ENCODE measurements at regions not wholly inside any gene's neighbourhood (a gene's known extent, or its start where the extent isn't known, plus 50 kb on each side); places are given as distances from the start of the nearest gene placed in this dataset.

DNA sequence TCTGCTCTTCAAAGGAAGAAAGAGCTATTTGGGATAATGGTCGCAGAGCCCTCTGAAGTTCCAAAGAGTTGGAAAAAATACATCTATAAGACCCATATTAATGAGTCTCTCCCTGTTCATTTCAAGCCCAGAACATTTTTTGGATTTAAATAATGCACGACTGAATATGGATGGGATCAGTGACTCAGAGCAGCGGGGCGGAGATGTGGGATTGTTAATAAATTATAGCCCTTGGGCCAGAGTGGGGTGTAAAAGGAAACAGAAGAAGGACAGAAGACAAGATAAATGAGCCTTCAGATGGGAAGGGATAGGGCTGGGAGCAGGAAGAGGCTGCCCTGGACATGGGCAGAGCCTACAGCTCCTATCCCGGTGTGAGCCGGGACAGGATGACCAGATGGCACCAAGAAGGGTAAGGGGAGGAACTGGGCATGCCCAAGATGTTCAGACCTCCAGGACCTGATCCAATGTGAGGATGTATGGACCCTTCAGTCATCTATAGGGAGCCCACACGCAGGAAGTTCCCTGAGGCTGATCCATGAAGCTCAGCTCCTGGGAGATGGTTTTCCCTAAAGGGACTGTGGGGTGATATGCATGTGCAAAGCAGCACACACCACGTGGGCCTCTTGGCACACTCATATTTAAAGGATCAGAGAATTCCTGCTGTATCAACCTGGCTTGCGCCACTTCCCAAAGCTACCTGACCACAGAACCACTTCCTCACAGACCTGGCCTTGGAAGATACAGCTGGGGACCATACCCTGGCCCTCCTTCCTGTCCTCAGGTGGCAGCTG is 96.1 kb upstream of the PLXNA4 start:
- DNase-seq (ENCODE audit: low spot score): no peak

DNA sequence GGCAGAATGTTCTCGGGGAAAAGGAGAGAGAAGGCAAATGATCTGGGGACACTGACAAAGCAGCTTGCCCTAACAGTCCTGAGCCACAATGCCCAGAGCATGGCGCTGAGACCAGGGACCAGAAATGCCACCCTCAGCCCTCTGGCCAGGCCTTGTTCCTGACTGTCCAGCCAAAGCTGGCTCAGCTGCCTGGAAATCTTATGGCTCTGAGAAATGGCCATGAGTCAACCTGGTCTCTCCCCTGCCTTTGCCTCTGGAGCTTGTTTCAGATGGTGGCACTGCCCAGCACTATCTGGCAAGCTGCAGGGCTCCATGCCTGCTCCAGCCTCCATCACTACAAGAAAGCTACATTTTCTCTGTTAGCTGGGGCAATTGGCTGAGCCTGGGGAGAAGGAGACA is 90.5 kb upstream of the PLXNA4 start:
- DNase-seq (ENCODE audit: low spot score): no peak

GRCh38 chr7:132666071-132666773 is 90.0 kb upstream of the PLXNA4 start:
- no peak for DNase-seq (ENCODE audit: low spot score)

GRCh38 chr7:132656846-132657776 is 80.8 kb upstream of the PLXNA4 start:
- peak; percentile 4 for DNase-seq (ENCODE audit: low spot score)

- DNase-seq (ENCODE audit: low spot score): no peak
These were observed 80.1 kb upstream of the PLXNA4 start for GRCh38 chr7:132656341-132656740.

DNA sequence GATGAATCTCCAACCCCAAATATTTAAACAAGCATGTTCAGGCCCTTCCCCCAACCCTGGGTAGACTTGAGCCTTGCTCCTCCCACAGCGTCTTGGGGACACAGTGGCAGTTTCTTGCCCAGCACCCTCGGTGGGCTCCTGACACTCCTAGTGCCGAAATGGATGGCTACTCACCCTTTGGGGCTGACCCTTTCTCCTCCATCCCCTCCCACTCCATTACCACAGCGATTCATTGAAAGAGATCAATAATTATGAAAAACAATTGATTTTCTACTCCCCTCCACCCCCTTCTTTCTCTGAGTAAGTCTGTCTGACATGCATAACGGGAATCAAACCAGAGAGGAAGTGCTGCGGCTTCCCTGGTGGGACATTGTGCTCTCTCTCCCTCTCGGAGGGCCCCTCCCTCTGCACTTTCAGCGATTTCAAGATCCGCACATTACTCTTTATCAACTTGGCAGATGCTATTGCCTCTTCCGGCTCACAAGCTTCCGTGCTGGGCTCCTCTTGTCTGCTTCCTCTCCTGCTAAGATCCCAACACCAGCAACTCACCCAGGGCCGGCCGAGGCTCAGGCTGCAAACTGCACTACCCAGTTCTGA is 79.0 kb upstream of the PLXNA4 start:
- DNase-seq (ENCODE audit: low spot score): no peak

DNA sequence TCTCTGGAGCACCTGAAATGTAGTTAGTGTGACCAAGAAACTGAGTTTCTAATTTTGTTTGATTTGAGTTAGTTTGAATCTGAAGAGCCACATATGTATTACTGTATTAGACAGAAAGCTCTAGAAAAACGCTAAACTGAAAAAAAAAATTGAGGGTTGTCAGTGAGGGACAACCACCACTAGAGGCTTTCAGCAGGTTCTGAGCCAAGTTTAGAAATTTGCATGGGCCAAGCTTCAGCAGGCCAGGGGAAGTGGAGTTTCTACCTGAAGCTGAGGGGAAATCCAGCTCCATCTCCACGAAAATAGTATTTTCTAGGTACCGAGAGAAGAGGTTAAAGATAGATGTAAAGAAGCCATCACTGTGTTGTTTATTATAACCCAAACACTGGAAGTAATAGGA is 77.9 kb upstream of the PLXNA4 start:
- peak; percentile 15 for DNase-seq (ENCODE audit: low spot score)

GRCh38 chr7:132653366-132653930 is 77.2 kb upstream of the PLXNA4 start:
- DNase-seq (ENCODE audit: low spot score): no peak

GRCh38 chr7:132652507-132652906 is 76.2 kb upstream of the PLXNA4 start:
- DNase-seq (ENCODE audit: low spot score): no peak

- no peak for DNase-seq (ENCODE audit: low spot score)
These were observed 74.2 kb upstream of the PLXNA4 start for GRCh38 chr7:132650498-132650897.

DNA sequence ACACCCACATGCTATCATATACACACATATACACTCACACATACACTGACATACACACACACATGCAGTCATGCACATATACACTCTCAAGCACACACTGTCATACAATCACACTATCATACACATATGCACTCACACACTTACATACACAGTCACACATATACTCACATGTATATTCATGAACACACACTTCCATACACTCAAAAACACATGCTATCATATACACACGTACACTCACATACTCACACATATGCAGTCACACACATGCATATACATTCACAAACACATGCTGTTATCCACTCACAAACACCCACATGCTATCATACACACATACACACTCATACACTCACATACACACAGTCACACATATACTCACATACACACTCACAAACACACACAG is 71.0 kb upstream of the PLXNA4 start:
- DNase-seq (ENCODE audit: low spot score): no peak

- no peak for DNase-seq (ENCODE audit: low spot score)
These were observed 69.8 kb upstream of the PLXNA4 start for GRCh38 chr7:132646052-132646451.

GRCh38 chr7:132643302-132643701 is 67.0 kb upstream of the PLXNA4 start:
- no peak for DNase-seq (ENCODE audit: low spot score)

DNA sequence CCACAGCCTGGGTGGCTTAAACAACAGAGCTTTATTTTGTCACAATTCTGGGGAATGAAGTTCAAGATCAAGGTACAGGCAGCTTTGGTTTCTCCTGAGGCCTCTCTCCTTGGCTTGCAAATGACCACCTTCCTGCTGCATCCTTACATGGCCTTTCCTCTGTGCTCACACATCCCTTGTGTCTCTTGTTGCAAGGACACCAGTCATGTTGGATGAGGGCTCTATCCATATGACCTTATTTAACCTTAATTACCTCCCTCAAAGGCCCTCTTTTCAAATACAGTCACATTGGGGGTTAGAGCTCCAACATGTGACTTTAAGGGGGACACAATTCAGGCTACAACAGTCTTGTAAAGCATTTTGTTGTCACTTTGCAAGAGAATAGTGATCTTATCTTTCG is 65.0 kb upstream of the PLXNA4 start:
- no peak for DNase-seq (ENCODE audit: low spot score)

GRCh38 chr7:132639983-132640382 is 63.7 kb upstream of the PLXNA4 start:
- DNase-seq (ENCODE audit: low spot score): no peak

DNA sequence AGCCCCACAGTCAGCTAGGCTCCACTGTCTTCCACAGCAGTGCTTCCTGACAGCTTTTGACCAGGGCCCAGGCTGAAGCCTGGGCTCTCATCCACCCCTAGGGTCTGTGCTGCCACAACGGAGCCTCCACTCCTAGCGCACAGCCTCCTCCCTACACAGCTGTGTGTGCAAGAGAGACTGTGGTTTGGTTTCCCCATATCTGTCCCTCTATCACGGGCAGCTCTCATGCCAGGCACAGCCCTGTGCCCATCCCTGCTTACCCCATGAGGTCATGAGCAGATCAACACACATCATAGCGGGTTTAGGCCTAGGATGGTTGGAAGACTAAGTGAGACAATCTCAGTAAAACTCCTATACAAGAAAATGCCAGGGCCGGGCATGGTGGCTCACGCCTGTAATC is 61.7 kb upstream of the PLXNA4 start:
- no peak for DNase-seq (ENCODE audit: low spot score)

DNA sequence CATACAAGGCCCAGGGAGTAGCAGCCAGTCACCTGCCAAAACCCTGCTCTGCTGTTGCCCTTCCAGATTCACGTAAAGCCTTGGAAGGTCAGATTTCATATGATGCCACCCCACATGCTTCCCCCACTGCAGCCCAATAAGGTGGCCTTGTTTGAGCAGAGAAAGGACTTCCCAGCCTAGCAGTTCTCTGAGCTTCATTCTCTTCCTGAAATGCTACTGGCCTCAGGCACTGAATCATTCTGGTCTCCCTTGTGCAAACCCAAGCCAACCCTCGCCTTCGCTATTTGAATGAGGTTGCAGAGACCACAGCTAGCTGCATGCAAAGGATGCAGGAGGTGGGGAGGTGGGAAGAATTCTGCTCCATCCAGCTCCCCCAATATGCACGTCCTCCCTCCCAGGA is 60.3 kb upstream of the PLXNA4 start:
- no peak for DNase-seq (ENCODE audit: low spot score)

DNA sequence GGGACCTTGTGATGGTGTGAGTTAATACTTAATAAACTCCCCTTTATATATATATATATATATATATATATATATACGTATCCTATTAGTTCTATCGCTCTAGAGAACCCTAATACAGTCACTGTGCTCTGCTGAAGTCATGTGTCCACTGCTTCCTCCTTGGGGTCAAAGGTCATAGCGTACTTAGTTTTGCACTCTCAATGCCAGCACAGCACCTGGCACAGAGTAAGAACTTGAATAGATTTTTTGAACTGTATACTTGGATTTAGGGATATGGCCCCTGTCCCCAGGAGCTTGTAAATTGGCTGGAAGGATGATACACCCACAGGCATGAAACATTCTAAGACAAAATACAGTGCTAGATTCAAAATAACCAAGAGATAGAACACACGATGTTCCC is 58.9 kb upstream of the PLXNA4 start:
- DNase-seq (ENCODE audit: low spot score): no peak

DNA sequence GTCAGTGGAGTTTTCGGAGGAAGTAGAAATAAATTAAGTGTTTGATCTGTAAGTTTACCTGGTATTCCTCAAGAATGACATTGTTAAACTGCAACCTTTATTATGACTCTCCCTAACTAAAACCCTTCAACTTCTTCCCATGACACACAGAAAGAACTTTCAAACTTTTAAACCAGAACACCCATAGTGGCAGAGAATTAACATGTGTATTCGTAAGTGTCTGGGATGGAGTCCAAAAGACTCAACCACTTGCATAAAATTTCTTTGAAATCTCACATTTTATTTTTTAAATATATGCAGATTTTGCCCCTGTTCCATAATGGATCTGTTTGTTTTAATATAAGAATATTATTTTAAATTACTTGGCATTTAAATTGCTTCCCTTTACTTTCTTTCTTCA is 54.6 kb upstream of the PLXNA4 start:
- DNase-seq (ENCODE audit: low spot score): no peak
